GM20431 (cell line): ENCODE measurements at regions not wholly inside any gene's neighbourhood (a gene's known extent, or its start where the extent isn't known, plus 50 kb on each side); places are given as distances from the start of the nearest gene placed in this dataset.

Experiments
- in situ Hi-C: fragments of 300-500 bp; cut with MseI, MboI; formaldehyde crosslinking; loops from one replicate; pipeline ENCODE4 v1.15.0; 2020; ENCODE audit warnings: low sequenced_read_pairs; ENCODE audit not compliant: unreplicated experiment

GRCh38 chr13:70370924-70371323 lies 262.7 kb upstream of the KLHL1 start:
- in situ Hi-C loops = no loop called here

GRCh38 chr13:70366720-70367119 lies 258.5 kb upstream of the KLHL1 start:
- in situ Hi-C loops = no loop called here

GRCh38 chr13:70363991-70364390 lies 255.7 kb upstream of the KLHL1 start:
- in situ Hi-C loops = no loop called here

GRCh38 chr13:70362820-70363570 lies 254.7 kb upstream of the KLHL1 start:
- in situ Hi-C loops = no loop called here

DNA sequence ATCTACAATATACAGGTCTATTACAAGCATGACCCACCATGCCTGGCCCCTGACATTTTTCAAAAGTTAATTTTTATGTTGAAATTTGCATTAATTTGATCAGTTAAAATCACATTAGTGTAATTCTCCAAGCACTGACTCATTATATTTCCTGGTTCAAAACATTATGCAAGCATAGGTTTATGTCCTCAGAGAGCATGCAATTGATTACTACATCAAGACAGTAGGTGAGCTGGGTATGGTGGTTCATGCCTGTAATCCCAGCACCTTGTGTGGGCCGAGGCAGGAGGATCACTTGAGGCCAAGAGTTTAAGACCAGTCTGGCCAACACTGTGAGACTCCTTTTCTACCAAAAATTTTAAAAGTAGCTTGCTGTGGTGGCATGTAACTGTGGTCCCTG lies 248.8 kb upstream of the KLHL1 start:
- in situ Hi-C loops = no loop called here

DNA sequence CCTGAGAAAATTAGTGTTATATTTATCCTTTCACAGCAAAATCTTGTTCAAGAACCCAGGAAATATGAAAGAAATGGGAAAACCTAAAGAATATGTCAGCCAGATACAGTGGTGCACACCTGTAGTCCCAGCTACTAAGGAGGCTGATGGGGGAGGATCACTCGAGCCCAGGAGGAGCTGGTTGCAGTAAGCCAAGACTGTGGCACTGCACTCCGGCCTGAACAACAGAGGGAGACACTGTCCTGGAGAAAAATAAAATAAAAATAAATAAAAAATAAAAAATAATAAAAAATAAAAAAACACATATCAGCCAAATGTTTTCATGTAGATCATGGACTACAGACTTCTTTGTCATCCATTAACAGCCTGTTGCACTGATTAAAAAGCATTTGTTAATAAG lies 244.8 kb upstream of the KLHL1 start:
- in situ Hi-C loops = no loop called here

- in situ Hi-C loops = no loop called here
Measured at GRCh38 chr13:70347947-70348620, 239.8 kb upstream of the KLHL1 start.

DNA sequence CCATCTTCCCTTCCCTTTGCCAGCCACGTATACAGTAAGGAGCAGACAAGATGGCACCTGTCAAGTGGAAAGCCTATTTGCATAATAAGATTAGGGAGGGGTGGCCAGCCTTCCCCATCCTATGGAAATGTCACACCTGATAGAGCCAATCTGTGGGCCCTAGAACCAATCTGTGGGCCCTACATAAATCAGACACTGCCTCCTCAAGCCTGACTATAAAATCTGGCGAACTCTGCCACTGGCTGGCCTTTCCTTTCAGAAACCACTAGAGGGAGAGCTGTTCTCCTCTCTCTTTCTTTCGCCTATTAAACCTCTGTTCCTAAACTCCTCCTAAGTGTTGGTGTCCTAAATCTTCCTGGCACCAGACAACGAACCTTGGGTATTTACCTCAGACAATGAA lies 231.5 kb upstream of the KLHL1 start:
- in situ Hi-C loops = no loop called here

- in situ Hi-C loops = no loop called here
Measured at GRCh38 chr13:70338609-70339008, 230.4 kb upstream of the KLHL1 start.

- in situ Hi-C loops = no loop called here
Measured at GRCh38 chr13:70336866-70337265, 228.6 kb upstream of the KLHL1 start.

DNA sequence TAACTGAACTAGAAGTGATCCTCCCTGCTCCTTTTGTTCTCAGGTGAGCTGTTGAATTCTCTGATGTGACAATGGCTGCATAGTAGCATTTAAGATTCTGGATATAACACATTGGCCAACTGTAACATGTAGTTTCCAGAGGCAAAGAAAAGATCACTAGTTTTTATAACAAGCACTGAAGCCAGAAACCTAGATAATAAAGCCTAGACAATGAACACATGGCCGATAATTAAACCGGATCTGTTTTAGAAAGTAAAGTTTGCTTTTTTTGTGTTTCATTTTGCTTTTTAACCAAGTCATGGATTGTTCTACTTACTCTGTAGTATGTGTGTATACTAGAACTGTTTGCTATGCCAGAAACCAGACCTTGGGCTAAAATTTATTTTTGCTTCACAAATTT lies 225.5 kb upstream of the KLHL1 start:
- in situ Hi-C loops = no loop called here

- in situ Hi-C loops = no loop called here
Measured at GRCh38 chr13:70330697-70331361, 222.6 kb upstream of the KLHL1 start.

- in situ Hi-C loops = no loop called here
Measured at GRCh38 chr13:70324519-70324918, 216.3 kb upstream of the KLHL1 start.

- in situ Hi-C loops = no loop called here
Measured at GRCh38 chr13:70311191-70311590, 202.9 kb upstream of the KLHL1 start.

- in situ Hi-C loops = no loop called here
Measured at GRCh38 chr13:70310396-70311119, 202.3 kb upstream of the KLHL1 start.

DNA sequence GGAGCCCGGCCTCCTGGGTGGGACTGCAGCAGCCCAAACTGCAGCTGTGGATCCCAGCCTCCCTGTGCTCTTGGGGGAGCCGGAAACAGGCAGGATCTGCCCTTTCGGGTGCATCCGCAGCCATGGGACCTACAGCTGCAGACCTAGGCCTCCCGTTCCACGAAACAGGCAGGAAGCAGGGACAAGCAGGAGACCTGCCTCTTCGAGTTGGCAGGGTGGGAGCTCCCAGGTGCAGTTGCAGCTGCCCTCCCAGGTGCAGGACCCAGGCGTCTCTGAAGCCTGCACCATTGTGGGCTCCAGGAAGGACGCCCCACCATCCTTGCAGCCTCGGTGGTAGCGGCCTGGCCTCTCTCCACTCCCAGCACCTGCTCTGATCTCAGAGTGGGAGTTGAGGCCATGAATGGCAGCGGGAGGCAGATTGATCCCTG lies 189.0 kb upstream of the KLHL1 start:
- in situ Hi-C loops = no loop called here

DNA sequence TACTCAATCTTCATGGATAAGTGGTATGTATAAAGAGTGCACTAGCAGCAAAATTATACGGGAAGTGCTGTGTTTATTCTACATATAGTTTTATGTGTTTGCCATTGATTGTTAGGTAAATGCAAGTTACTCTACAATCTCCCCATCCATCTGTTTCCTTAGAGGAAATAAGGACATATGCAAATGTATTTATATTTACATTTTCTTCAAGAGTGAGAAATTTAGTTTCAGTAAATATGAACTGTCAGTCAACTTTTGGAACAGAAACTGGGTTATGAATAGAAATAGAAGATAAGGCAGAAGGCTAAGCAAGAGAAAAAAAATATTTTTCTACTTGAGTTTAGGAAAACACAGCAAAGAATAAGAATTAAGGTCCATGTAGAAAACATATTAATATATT lies 176.1 kb upstream of the KLHL1 start:
- in situ Hi-C loops = no loop called here

DNA sequence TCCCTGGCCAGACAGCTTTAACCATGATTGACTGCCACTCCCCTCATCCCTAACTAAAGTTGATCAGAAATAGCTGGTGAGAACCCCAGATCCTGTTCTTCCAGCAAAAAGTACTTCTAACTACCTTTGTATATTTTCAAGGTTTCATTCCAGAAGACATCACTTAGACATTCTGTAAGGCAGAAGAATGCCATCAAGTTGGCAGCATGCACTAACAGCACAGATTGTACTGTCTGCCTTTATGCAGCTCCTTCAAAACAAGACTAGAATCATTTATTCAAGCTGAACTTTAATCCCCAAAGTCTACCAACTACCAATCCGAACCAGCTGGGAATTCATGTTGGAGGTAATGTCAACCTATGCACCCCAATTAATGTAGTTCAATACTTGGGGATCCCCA lies 167.6 kb upstream of the KLHL1 start:
- in situ Hi-C loops = no loop called here

DNA sequence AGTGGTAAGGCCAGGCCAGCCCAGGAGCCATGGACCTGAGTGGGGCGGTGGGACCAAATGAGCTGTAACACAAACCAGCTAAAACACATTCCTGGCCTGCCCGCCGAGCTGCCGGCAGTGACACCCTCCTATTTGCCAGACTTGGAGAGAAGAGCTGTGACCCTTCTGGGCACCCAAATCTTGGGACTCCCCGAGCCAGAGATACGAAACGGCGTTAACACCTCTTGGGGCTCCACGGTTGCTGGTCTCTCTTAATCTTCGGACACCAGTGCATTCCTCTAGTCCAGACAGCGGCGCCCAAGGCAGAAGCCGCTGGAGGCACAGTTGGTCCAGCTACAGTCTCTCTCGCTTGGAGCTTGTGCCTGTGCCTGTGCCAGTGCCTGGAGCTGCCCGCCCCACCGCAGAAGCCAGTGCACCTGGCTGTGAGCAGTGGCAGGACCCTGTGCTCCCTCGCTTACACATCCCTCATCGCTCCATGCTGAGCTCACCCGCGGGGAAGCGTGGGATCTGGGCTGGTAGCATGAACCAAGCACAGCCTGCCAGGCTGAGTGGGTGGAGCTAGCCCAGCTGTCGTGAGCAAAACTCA lies 147.2 kb upstream of the KLHL1 start:
- in situ Hi-C loops = no loop called here

DNA sequence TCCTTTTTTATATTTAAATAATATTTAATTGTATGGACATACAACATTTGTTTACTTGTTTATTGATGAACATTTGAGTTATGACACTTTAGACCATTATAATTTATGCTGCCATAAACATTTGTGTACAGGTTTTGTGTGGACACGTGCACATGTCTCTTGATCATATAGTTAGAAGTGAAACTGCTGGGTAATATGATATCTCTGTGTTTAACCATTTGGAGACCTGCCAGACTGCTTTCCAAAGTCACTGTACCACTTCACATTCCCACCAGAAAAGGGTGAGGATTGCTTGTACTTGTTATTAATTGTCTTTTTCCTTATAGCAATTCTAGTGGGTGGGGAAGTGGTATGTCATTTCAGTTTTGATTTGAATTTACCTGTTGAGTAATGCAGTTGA lies 145.6 kb upstream of the KLHL1 start:
- in situ Hi-C loops = no loop called here
